Hepatocyte (in vitro differentiated cells): ENCODE measurements at regions not wholly inside any gene's neighbourhood (a gene's known extent, or its start where the extent isn't known, plus 50 kb on each side); places are given as distances from the start of the nearest gene placed in this dataset.

Experiments
- EZH2 ChIP-seq: fragments of 200-600 bp; sonication (generic); IDR thresholded peaks from 2 replicates; pipeline ENCODE4 v1.6.1; 2016; ENCODE audit warnings: antibody characterized with exemption, mild to moderate bottlenecking, borderline replicate concordance
- EZH2phosphoT487 ChIP-seq: fragments of 200-600 bp; sonication (generic); IDR thresholded peaks from one replicate; pipeline ENCODE4 v1.6.1; 2018; ENCODE audit warnings: antibody characterized with exemption, mild to moderate bottlenecking, low read depth, moderate library complexity; ENCODE audit not compliant: unreplicated experiment, severe bottlenecking

DNA sequence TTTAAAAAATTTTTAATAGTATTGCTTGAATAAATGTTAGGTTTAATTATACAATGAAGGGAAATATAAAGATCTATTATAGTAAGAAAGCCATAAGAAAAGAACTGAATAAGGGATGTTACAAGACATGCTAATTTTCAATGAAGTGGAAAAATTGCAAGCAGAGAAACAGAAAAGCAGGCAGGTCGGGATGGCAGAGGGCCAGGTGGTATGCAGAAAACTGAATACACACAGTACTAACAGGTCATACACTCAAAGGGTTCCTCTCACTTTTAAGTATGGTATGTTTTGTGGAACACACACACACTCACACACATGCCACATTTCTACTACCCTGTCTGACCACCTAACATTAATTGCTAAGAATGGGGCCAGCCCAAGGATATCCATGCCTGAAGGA is 76.7 kb upstream of the DTNA start:
- TF ChIP-seq EZH2: no peak
- TF ChIP-seq EZH2phosphoT487: no peak
